Natural killer cell (primary cell): ENCODE measurements at regions not wholly inside any gene's neighbourhood (a gene's known extent, or its start where the extent isn't known, plus 50 kb on each side); places are given as distances from the start of the nearest gene placed in this dataset.

Experiments used
- ATAC-seq, 3 donors: fragments of 150-1000 bp in 2 of 3; fragments of 200-7000 bp in 1 of 3; cut with Tn5 transposase; 1 replicate in 1 of 3; 2 replicates in 2 of 3; pipeline ENCODE4 v1.10.0; 2021; ENCODE audit warnings: mild to moderate bottlenecking in 2 of 3, moderate library complexity in 2 of 3
- DNase-seq, 2 donors: peaks; one replicate each; pipeline versions ENCODE4 v3.0.0 to v3.0.0-alpha.2; 2013 to 2021; ENCODE audit warnings: mixed read lengths in 1 of 2
- H3K27ac ChIP-seq: one replicate; pipeline ENCODE4 v1.5.1; 2013; ENCODE audit warnings: mild to moderate bottlenecking, low read length
- H3K27me3 ChIP-seq: one replicate; pipeline ENCODE4 v1.6.1; 2013; ENCODE audit warnings: low read length; ENCODE audit not compliant: control insufficient read depth, insufficient read depth
- H3K36me3 ChIP-seq: one replicate; pipeline ENCODE4 v1.6.1; 2013; ENCODE audit warnings: low read length; ENCODE audit not compliant: control insufficient read depth, insufficient read depth
- H3K4me1 ChIP-seq: one replicate; pipeline ENCODE4 v1.6.1; 2013; ENCODE audit warnings: low read length; ENCODE audit not compliant: control insufficient read depth, insufficient read depth
- H3K4me3 ChIP-seq: one replicate; pipeline ENCODE4 v1.5.1; 2013; ENCODE audit warnings: low read length
- H3K9me3 ChIP-seq: one replicate; pipeline ENCODE4 v1.6.1; 2013; ENCODE audit warnings: low read length; ENCODE audit not compliant: control insufficient read depth, insufficient read depth
- H3K27ac Mint-ChIP-seq, 2 donors: one replicate each; pipeline ENCODE4 v1.8.0; 2022; ENCODE audit warnings: mild to moderate bottlenecking in 2 of 2, mixed read lengths in 2 of 2, moderate library complexity in 1 of 2
- H3K27me3 Mint-ChIP-seq, 2 donors: one replicate each; pipeline ENCODE4 v1.8.0; 2022; ENCODE audit warnings: low read depth in 2 of 2, mixed read lengths in 2 of 2
- H3K36me3 Mint-ChIP-seq: one replicate; pipeline ENCODE4 v1.8.0; 2022; ENCODE audit warnings: mixed read lengths
- H3K4me1 Mint-ChIP-seq, 2 donors: one replicate each; pipeline ENCODE4 v1.8.0; 2022; ENCODE audit warnings: mixed read lengths in 2 of 2
- H3K4me3 Mint-ChIP-seq: one replicate; pipeline ENCODE4 v1.8.0; 2022; ENCODE audit warnings: mild to moderate bottlenecking, moderate library complexity, mixed read lengths
- H3K9me3 Mint-ChIP-seq, 2 donors: one replicate each; pipeline ENCODE4 v1.8.0; 2022; ENCODE audit warnings: mixed read lengths in 2 of 2
- WGBS: methylation state at CpG from one replicate; pipeline ENCODE4 v1.1.7; 2013; ENCODE audit warnings: missing lambda C conversion rate; ENCODE audit not compliant: insufficient coverage; 5-methylcytosine and 5-hydroxymethylcytosine counted together
- intact Hi-C: fragments of 100-400 bp; cut with micrococcal nuclease; formaldehyde crosslinking; loops from one replicate; pipeline ENCODE4 v1.14.2; 2022
- TF ChIP-seq, protein P1 (sequence below): fragments of 200-600 bp; IDR thresholded peaks from one replicate; pipeline ENCODE4 v1.8.0; 2022; ENCODE audit warnings: antibody characterized with exemption

DNA sequence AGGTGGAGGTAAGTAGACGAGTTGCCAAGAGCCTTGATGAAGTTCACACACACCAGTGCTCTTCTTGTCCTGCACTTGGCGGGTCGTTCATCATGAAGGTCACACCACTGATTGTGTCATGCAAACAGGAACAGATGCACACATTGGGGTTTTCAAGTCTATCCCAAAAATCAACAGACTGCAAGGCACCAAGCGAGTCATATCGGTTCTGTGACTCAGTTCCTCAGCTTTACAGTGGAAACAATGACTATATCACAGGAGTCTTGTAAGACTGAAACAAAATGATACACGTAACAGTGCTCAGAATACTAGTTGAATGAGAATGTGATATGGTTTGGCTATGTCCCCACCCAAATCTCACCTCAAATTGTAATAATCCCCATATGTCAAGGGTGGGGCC is 526.9 kb upstream of the ID2 start:
- no peak for DNase-seq
- 81% methylated on average over 6 of the region's 6 CpGs for WGBS
- intact Hi-C loops: no loop called here

DNA sequence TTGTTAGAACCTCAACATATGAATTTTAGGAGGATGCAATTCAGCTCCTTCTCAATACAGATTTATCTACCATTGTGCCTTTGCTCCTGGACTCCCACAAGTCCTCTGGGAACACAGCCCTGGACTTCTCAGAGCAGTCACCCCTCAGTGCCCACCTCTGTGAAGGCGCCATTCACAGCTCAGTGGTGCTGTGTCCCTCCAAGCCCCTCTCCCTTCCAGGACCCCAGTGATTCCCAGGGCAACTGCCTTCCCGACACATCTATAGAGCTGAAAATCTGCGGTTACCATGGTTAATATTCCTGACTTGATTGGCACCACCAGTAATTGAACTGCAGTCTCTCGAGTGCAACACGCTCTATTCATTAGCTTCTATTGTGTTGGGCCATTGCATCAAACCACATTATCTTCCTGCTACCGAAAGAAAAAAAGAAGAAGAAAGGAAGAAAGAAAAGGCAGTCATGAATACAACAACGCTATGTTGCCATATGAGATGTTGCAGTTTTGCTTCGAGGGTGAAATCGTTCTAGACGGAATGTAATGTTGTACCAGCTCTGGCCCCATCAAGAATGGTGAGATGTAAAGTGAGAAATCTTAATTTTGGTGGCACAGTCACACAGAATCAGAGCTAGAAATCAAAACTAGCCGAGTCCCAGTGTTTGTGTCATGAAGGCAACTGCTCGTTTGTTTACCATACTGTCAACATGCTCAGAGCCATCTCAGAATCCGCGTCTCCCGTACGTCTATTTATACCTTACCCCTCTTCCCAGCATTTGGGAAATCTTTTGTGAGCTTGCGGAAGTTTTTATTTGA is 524.0 kb upstream of the ID2 start:
- H3K4me3 Mint-ChIP-seq: no peak overlapping the region
- no peak overlapping the region for H3K4me3 ChIP-seq

More for the DNA sequence above, 526.9 kb upstream of the ID2 start:
- H3K4me3 ChIP-seq: no peak overlapping the region
- H3K27me3 ChIP-seq: no peaks in the 10 kb centered on the region
- Mint-ChIP-seq H3K27ac (peak overlapping the region in 1 of 2 donors; percentile 15), H3K9me3 (no peaks in the 10 kb centered on the region), H3K27me3 (no peaks in the 10 kb centered on the region), H3K36me3 (no peaks in the 10 kb centered on the region), H3K4me1 (peaks cover 50 to 66% of the 10 kb centered on the region in 2 donors), H3K4me3 (no peak overlapping the region)
- H3K9me3 ChIP-seq: no peaks in the 10 kb centered on the region
- H3K36me3 ChIP-seq: no peaks in the 10 kb centered on the region
- peaks cover 17% of the 10 kb centered on the region for H3K4me1 ChIP-seq
- no peak for ATAC-seq
- no peak overlapping the region for H3K27ac ChIP-seq
- TF ChIP-seq, protein P1, sequence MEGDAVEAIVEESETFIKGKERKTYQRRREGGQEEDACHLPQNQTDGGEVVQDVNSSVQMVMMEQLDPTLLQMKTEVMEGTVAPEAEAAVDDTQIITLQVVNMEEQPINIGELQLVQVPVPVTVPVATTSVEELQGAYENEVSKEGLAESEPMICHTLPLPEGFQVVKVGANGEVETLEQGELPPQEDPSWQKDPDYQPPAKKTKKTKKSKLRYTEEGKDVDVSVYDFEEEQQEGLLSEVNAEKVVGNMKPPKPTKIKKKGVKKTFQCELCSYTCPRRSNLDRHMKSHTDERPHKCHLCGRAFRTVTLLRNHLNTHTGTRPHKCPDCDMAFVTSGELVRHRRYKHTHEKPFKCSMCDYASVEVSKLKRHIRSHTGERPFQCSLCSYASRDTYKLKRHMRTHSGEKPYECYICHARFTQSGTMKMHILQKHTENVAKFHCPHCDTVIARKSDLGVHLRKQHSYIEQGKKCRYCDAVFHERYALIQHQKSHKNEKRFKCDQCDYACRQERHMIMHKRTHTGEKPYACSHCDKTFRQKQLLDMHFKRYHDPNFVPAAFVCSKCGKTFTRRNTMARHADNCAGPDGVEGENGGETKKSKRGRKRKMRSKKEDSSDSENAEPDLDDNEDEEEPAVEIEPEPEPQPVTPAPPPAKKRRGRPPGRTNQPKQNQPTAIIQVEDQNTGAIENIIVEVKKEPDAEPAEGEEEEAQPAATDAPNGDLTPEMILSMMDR: no peak

DNA sequence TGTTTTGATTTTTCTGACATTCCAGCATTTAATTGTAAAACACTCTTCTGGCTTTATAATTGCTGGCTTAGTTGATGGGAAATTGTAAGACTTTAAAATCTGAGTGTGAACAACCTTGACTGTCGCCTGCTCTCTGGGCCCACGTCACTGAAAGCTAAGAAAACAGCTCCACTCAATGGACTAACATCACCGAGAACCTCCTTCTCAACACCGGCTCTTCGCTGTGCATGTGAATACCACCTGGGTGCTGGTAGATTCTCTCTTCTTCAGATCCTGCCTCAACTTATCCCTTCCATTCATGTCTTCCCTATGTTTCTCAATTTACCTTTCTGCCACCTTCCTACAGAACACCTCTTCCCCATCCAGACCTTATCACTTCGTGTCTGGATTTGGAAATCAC is 523.1 kb upstream of the ID2 start:
- Histone ChIP-seq H3K27ac (no peak overlapping the region), H3K4me3 (no peak overlapping the region), H3K4me1 (peaks cover 3% of the 10 kb centered on the region), H3K27me3 (no peaks in the 10 kb centered on the region), H3K9me3 (no peaks in the 10 kb centered on the region), H3K36me3 (no peaks in the 10 kb centered on the region)
- H3K9me3 Mint-ChIP-seq: no peaks in the 10 kb centered on the region
- no peak overlapping the region for H3K4me3 Mint-ChIP-seq
- no peaks in the 10 kb centered on the region for H3K27me3 Mint-ChIP-seq
- WGBS: 93% methylated on average over 6 of the region's 6 CpGs
- H3K27ac Mint-ChIP-seq: no peak overlapping the region
- H3K36me3 Mint-ChIP-seq: no peaks in the 10 kb centered on the region
- intact Hi-C loops: no loop called here
- DNase-seq (no peak), ATAC-seq (no peak)
- TF ChIP-seq, protein P1: no peak
- peaks cover 27 to 43% of the 10 kb centered on the region in 2 donors for H3K4me1 Mint-ChIP-seq

More for the DNA sequence above, 524.0 kb upstream of the ID2 start:
- DNase-seq (no peak), ATAC-seq (no peak)
- 95% methylated on average over 16 of the region's 17 CpGs for WGBS
- H3K27ac ChIP-seq: no peak overlapping the region
- intact Hi-C loops: no loop called here
- H3K27me3 Mint-ChIP-seq: no peaks in the 10 kb centered on the region
- no peaks in the 10 kb centered on the region for H3K36me3 ChIP-seq
- peaks cover 36 to 52% of the 10 kb centered on the region in 2 donors for H3K4me1 Mint-ChIP-seq
- H3K27ac Mint-ChIP-seq: peak overlapping the region in 1 of 2 donors; percentile 44
- no peaks in the 10 kb centered on the region for H3K9me3 ChIP-seq
- H3K27me3 ChIP-seq: no peaks in the 10 kb centered on the region
- no peaks in the 10 kb centered on the region for H3K9me3 Mint-ChIP-seq
- H3K36me3 Mint-ChIP-seq: no peaks in the 10 kb centered on the region
- peaks cover 9% of the 10 kb centered on the region for H3K4me1 ChIP-seq
- TF ChIP-seq, protein P1: no peak
